Stimulated activated CD4-positive, alpha-beta T cell treated with anti-CD3 and anti-CD28 coated beads, Interleukin-15, amount 100 ng/mL, for 1 hour (primary cell): ENCODE measurements at regions not wholly inside any gene's neighbourhood (a gene's known extent, or its start where the extent isn't known, plus 50 kb on each side); places are given as distances from the start of the nearest gene placed in this dataset.
"Not testable (repeated sequence)": the region's sequence is repeated elsewhere in the genome, so short reads cannot be mapped to it uniquely, and the experiment has no call there.

Source experiments
- DNase-seq, 2 donors: peaks; one replicate each; pipeline ENCODE4 v3.0.0-alpha.2; 2020; ENCODE audit warnings: low read depth in 1 of 2, low spot score in 1 of 2

DNA sequence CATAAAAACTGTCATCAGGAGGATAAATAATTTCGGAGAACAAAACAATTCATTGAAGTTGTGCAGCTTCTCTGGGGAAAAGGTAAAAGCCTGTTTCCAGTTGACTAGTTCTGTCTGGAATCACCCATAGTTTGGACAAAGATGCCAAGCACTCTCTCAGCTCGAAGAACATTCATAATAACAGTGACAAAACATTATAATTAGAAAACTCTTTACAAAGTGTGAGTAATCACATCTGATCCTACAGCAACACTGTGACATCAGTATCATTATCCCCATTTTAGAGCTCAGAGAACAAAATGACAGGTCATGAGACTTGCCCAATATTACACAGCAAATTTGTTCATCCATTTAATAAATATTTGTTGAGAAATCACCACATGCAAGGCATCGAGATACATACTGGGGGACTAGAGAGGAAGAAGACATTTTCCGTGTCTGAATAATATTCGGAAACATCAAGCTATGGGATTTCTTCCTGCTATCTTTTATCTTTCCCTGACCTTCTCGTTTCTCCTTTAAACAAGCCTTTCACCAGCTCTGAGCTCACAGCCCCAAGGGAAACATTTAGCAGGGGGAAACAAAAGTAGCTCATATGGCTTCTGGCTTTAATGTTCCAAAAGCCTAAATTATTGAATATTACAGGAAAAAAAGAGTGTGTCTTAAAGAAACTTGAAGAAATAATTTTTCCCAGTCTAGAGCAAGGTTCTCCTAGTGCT is 123.3 kb upstream of the GHITM start:
- DNase-seq = no peak

DNA sequence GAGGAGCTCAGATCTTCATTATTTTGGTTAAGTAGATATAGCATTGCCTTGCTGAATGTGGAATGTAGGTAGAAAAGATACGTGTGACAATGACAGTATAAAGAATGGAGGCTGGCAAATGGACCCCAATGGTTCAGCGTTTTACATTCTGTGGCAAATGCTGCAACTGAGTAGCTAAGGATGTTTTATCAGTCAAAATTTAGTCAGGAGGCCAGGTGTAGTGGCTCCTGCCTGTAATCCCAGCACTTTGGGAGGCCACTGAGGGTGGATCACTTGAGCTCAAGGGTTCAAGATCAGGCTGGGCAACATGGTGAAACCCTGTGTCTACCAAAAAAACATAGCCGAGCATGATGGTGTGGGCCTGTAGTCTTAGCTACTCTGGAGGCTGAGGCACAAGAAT is 120.5 kb upstream of the GHITM start:
- DNase-seq = no peak

- not testable (repeated sequence) for DNase-seq
Observed at GRCh38 chr10:84019854-84020458, 119.4 kb upstream of the GHITM start.

- no peak for DNase-seq
Observed at GRCh38 chr10:84026821-84027257, 112.5 kb upstream of the GHITM start.

GRCh38 chr10:84029840-84030239 is 109.5 kb upstream of the GHITM start:
- DNase-seq = no peak

DNA sequence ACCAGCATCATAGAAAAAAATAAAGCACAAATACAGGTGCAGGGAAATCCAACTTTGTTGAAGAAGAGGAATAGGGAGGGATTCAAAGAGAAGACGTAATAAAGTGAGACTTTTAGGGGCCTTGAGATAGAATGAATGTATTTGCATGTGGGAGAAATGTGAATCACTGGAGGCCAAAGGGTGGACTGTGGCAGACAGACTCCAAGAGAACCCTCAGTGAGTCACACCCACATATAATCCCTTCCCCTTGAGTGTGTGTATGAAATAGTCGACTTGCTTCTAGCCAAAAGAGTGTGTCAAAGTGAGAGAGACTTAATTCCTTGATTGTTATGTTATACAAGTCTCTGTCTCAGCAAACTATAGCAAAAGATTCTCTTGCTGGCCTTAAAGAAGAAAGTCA is 101.3 kb upstream of the GHITM start:
- no peak for DNase-seq

GRCh38 chr10:84039957-84040356 is 99.4 kb upstream of the GHITM start:
- DNase-seq = no peak

DNA sequence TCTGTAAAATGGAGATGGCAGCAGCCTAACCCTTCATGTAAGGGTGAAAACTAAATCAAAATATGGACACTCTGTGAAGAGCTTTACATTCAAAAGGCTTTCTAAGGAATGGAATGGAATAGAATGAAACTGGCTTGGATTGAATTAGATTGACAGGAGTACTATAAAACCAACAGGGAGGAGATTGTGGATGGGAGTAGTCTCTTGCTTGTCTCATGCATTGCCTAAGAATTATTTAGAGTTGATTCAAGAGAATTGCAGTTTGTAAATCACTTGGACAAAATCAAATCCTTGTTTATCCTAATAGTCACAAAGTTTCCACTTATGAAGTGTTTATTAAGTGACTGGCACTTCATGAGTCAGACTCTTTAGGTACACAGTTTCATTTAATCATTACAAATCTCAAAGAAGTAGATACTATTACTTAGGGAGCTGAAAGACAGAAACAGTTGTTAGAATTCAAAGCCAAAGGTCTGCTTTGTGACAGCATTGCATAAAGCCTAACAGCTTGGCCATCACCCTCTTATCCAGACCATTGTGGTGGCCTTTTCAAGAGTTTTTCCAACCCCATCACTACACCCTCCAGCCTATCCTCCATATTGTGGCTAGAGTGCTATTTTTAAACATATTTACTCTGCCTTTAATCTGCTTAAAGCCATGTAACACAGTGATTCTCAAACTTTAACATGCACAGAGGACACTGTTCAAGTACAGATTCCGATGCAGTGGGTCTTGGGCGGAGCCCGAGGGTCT is 91.9 kb upstream of the GHITM start:
- DNase-seq = no peak

- DNase-seq = no peak
Observed at GRCh38 chr10:84049645-84050011, 89.7 kb upstream of the GHITM start.

GRCh38 chr10:84053626-84054025 is 85.7 kb upstream of the GHITM start:
- DNase-seq = no peak

DNA sequence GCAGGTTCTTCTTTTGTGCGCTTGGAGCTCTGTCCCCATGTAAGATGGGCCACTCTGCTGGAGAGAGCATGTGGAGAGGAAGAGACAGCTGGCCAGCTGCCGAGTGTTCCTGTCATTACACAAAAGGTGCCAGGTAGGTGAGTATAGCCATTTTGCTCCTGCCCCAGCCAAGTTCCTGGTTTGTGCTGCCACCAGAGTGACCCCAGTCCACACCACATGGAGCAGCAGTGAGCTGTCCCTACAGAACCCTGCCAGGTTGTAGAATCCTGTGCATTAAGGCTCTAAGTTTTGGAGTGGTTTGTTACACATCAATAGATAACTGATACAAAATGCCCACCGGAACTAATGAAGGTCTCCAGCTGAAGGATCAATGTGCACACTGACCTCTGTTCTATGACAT is 84.6 kb upstream of the GHITM start:
- DNase-seq = no peak

- DNase-seq = no peak
Observed at GRCh38 chr10:84059526-84059925, 79.8 kb upstream of the GHITM start.

GRCh38 chr10:84063440-84063839 is 75.9 kb upstream of the GHITM start:
- DNase-seq = no peak

DNA sequence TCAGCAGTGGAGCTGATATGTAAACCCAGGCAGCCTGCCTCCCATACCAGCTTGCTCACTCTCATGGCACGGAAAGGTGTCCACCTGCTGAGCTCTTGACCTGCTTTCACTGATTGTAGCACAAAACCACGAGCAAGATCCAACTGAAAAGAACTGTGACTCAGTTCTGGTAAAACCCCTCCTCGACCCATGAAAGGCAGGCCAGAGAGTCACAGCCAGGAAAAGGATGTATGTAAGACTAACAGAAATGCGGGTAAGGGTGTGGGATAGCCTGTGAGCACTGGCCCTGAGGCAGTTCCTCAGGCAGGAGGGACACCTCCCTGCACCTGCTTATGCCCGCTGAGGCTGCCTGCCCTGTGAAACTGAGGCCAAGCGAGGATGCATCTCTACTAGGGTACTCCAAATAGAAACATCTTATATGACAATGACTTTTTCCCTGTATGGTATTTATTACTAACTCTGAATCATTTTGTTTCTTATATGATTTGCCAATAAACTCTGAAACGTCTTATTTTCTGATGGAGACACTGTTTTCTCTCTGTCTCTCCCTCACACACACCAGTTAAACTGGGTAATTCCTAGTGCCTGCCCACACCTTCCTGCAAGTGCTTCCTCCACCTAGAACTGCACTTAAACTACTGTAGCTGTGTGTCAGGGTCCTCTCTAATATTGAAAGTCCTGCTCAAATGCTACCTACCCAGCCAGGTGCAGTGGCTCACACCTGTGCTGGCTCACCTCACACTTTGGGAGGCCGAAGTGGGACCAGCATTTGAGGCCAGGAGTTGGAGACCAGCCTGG is 73.3 kb upstream of the GHITM start:
- DNase-seq = no peak

DNA sequence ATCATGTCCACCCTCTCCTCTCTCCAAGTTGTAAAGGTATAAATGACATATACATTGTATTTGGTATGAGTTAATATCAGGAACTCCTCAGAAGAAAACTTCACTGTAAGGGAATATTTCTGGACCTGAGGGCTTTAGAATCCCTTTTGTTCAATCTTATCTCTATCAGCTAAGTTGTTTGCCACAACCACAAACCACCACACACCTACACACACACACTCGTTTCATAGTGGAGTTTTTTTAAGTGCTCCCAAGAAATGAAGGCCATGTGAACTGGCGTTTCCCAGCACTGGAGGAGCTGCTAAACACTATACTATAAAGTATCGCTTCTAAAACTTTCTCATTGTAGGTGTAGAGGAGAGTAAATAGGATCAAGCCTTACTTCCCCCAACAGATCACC is 64.8 kb upstream of the GHITM start:
- DNase-seq = no peak

DNA sequence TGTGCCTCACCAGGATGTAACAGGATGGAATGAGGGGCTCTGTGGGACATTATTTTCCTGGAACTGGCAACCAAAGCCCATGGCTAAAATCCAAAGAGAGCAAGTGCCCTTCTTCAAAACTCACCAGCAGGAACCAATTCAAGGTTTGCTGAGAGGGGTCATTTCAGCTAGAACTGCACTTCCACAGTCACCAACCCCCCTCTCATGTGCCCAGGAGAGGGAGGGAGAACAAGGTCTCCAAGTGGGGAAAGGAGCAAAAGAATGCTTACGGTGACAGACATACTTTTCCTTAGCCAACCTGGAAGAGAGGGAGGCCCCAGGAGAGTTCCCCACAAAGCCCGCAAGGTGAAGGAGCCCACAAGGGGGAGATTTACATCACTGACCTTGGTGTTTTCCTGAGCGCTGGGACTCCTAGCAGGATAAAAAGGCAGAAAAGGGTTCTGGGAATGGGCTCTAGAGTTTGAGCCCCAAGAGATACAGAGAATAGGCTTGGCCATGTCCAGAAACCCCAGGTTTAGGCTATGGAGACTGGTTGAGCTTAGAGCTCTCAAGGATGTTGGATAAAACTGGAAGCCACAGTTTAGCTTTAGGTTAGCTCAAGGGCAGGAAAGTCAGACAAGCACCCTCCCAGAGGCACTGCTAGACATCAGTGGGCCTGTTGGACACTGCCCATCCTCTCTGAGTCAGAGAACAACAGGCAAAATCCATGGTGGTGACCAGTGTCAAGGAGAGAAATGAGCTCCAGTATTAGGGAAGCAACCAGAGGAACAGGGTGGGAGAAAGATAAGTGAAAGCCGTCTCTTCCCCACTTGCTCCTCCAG is 63.9 kb upstream of the GHITM start:
- no peak for DNase-seq

DNA sequence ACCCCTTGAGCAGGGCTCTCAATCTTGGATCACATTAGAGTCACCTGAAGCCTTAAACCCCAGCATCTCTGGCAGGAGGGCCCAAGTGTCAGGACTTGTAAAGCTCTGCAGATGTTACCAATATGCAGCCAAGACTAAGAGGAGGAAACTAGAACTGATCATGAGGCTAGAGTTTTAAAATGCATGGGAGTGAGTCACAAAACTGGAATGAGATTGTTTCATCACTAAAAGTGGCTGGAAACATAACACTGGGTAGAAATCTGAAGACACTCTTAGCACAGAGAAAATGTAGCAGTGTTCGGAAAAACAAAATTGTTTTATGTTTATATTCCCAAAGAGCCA is 63.3 kb upstream of the GHITM start:
- no peak for DNase-seq

- no peak for DNase-seq
Observed at GRCh38 chr10:84076540-84077195, 62.6 kb upstream of the GHITM start.

DNA sequence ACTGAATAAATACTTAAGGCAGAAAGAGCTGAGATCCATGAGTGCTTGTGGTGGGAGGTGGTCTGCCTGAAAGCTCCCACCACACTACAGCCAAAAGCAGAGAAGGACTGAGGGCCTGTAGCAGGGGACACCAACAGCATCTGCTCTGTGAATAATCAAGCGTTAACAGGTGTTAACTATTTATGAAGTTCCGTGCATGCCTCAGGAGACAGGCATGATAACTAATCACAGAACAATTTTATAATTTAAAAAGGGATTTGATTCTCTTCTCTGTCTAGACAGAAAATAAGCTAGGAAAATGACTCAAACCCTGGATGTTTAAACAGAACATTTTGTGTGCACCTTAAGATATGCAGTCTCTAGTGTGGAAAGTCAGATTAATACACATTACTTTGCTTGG is 61.5 kb upstream of the GHITM start:
- DNase-seq = no peak

- no peak for DNase-seq
Observed at GRCh38 chr10:84078771-84079170, 60.5 kb upstream of the GHITM start.
